ENCODE measurements at regions not wholly inside any gene's neighbourhood (a gene's known extent, or its start where the extent isn't known, plus 50 kb on each side); places are given as distances from the start of the nearest gene placed in this dataset.

- Histone ChIP-seq H4K20me1 (ENCODE audit: insufficient read depth) (no peaks in the 10 kb centered on the region), H3F3A (ENCODE audit: insufficient read depth, low read length, poor library complexity, severe bottlenecking) (no peaks in the 10 kb centered on the region), H3K9me2 (ENCODE audit: insufficient read depth, low read length) (no peaks in the 10 kb centered on the region), H3K9ac (ENCODE audit: low read length) (no peak overlapping the region), H2AFZ (ENCODE audit: low read depth, low read length) (no peak overlapping the region), H3K79me2 (replicated peaks; ENCODE audit: insufficient read depth, low read length) (no peaks in the 10 kb centered on the region), H3K36me3 (ENCODE audit: insufficient read depth, low read length) (no peaks in the 10 kb centered on the region), H3K9me3 (ENCODE audit: low read length) (no peaks in the 10 kb centered on the region), H3K27ac (ENCODE audit: low read length) (no peak overlapping the region), H3K27me3 (ENCODE audit: insufficient read depth, low read depth, low read length) (no peaks in the 10 kb centered on the region), H3K4me2 (ENCODE audit: low read length) (no peak overlapping the region), H3K4me3 (ENCODE audit: low read length) (no peak overlapping the region)
- TF ChIP-seq MXI1 (conservative IDR thresholded peaks at IDR 0.05; ENCODE audit: poor library complexity, severe bottlenecking) (no peak), EZH2 (IDR thresholded peaks at IDR 0.05; ENCODE audit: borderline replicate concordance, insufficient read depth, low read length, poor library complexity, severe bottlenecking) (no peak), TAF1 (IDR thresholded peaks at IDR 0.05; ENCODE audit: low read depth) (no peak), RAD21 (conservative IDR thresholded peaks at IDR 0.05) (no peak), SMC3 (conservative IDR thresholded peaks at IDR 0.05; ENCODE audit: poor library complexity) (no peak), REST (IDR thresholded peaks at IDR 0.05; ENCODE audit: borderline replicate concordance) (no peak), CTCF (IDR thresholded peaks at IDR 0.05; ENCODE audit: poor library complexity, severe bottlenecking) (no peak), POLR2AphosphoS5 (IDR thresholded peaks at IDR 0.05) (no peak), EP300 (conservative IDR thresholded peaks at IDR 0.05; ENCODE audit: poor library complexity, severe bottlenecking) (no peak)
These were observed 182.0 kb upstream of the AADAT start for GRCh38 chr4:170271723-170272122.

GRCh38 chr4:170270628-170271027 is 180.9 kb upstream of the AADAT start:
- Histone ChIP-seq H2AFZ (ENCODE audit: low read depth, low read length) (no peak overlapping the region), H3K9me2 (ENCODE audit: insufficient read depth, low read length) (no peaks in the 10 kb centered on the region), H3K4me3 (ENCODE audit: low read length) (no peak overlapping the region), H3K9me3 (ENCODE audit: low read length) (no peaks in the 10 kb centered on the region), H3K79me2 (replicated peaks; ENCODE audit: insufficient read depth, low read length) (no peaks in the 10 kb centered on the region), H3F3A (ENCODE audit: insufficient read depth, low read length, poor library complexity, severe bottlenecking) (no peaks in the 10 kb centered on the region), H3K36me3 (ENCODE audit: insufficient read depth, low read length) (no peaks in the 10 kb centered on the region), H3K9ac (ENCODE audit: low read length) (no peak overlapping the region), H4K20me1 (ENCODE audit: insufficient read depth) (no peaks in the 10 kb centered on the region), H3K4me2 (ENCODE audit: low read length) (no peak overlapping the region), H3K27ac (ENCODE audit: low read length) (no peak overlapping the region), H3K27me3 (ENCODE audit: insufficient read depth, low read depth, low read length) (no peaks in the 10 kb centered on the region)
- no peak for TF ChIP-seq REST (IDR thresholded peaks at IDR 0.05; ENCODE audit: borderline replicate concordance)
- TF ChIP-seq SMC3 (conservative IDR thresholded peaks at IDR 0.05; ENCODE audit: poor library complexity), result no peak
- no peak for TF ChIP-seq POLR2AphosphoS5 (IDR thresholded peaks at IDR 0.05)
- TF ChIP-seq EP300 (conservative IDR thresholded peaks at IDR 0.05; ENCODE audit: poor library complexity, severe bottlenecking), result no peak
- TF ChIP-seq MXI1 (conservative IDR thresholded peaks at IDR 0.05; ENCODE audit: poor library complexity, severe bottlenecking), result no peak
- TF ChIP-seq EZH2 (IDR thresholded peaks at IDR 0.05; ENCODE audit: borderline replicate concordance, insufficient read depth, low read length, poor library complexity, severe bottlenecking), result no peak
- TF ChIP-seq TAF1 (IDR thresholded peaks at IDR 0.05; ENCODE audit: low read depth), result no peak
- TF ChIP-seq CTCF (IDR thresholded peaks at IDR 0.05; ENCODE audit: poor library complexity, severe bottlenecking), result no peak
- TF ChIP-seq RAD21 (conservative IDR thresholded peaks at IDR 0.05), result no peak
